DND-41 (cell line): ENCODE measurements at regions not wholly inside any gene's neighbourhood (a gene's known extent, or its start where the extent isn't known, plus 50 kb on each side); places are given as distances from the start of the nearest gene placed in this dataset.

Experiments
- CTCF ChIP-seq: IDR thresholded peaks from 2 replicates; pipeline ENCODE4 v1.5.1; 2012; ENCODE audit warnings: borderline replicate concordance, low read length, moderate library complexity, mild to moderate bottlenecking; ENCODE audit not compliant: poor library complexity, severe bottlenecking; ENCODE audit errors: extremely low read depth
- EZH2 ChIP-seq: IDR thresholded peaks from 3 replicates; pipeline ENCODE4 v1.6.1; 2012; ENCODE audit warnings: borderline replicate concordance, low read depth, mild to moderate bottlenecking, moderate library complexity, low read length, inconsistent platforms; ENCODE audit not compliant: severe bottlenecking

GRCh38 chr6:4667591-4667990, 108.6 kb upstream of the CDYL start:
- no peak for TF ChIP-seq CTCF
- TF ChIP-seq EZH2: no peak
